ENCODE measurements at regions not wholly inside any gene's neighbourhood (a gene's known extent, or its start where the extent isn't known, plus 50 kb on each side); places are given as distances from the start of the nearest gene placed in this dataset.

DNA sequence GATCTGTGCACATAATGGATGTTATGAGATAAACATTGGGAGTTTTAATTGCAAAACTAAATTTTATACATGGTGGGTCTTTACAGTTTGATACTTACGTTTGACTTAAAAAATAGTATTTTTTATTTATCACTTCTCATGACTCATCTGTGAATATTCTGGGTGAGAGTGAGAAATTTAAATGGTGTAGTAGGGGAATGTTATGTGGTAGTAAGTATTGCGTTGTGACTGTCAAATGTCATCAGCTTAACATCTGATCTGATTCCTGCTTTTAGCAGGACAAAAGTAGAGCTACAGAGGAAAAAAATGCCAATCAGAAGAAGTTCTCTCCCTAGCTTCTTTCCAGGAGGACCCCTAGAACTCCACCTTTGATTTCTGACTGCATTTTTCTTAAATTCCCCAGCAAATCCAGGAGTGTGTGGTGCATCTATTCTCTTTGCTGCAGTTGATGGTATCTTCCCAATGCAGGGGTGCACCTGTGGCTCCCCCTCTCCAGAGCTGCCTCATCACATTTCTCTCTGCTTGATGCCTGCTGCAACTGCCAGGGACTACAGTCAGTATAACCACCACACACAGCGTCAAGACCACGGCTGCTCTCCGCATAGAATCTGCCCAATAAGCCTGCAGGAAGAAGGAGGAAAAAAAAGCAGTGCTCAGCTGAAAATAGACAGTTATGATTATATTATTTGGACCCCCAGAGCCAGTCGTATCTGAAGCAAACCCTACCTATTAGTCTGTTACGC is 151.3 kb upstream of the THUMPD2 start:
- no peak for TF ChIP-seq POLR2AphosphoS5 (IDR thresholded peaks at IDR 0.05; ENCODE audit: low read depth, low read length)
- no peak for TF ChIP-seq POLR2A (IDR thresholded peaks at IDR 0.05; ENCODE audit: low read depth, low read length)
